GM18907 (cell line): ENCODE measurements at regions not wholly inside any gene's neighbourhood (a gene's known extent, or its start where the extent isn't known, plus 50 kb on each side); places are given as distances from the start of the nearest gene placed in this dataset.

Source experiments
- ATAC-seq: cut with Tn5 transposase; IDR thresholded peaks from one replicate; pipeline ENCODE4 v1.9.1; 2021; ENCODE audit warnings: mild to moderate bottlenecking, moderate library complexity; ENCODE audit not compliant: unreplicated experiment

DNA sequence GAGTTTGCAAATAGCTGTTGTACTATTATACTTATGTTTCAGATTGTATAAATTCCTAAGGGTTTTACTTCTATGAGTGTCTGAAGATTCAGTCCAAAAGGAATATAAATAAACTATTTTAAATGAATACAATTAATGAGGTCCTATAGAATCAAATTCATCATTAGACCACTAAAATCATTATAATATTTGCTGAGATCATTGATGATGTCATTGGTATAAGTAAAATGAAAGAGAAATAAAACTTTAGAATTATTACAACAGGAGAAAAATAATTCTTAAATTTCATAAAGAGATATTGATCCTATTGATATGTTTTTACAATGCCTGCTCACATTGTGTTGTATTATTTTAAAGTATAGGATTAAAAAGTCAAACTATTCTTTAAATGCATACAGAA lies 544.0 kb upstream of the ZWINT start:
- no peak for ATAC-seq

- no peak for ATAC-seq
Measured at GRCh38 chr10:56902554-56902953, 541.5 kb upstream of the ZWINT start.

GRCh38 chr10:56895306-56895705 lies 534.2 kb upstream of the ZWINT start:
- no peak for ATAC-seq

DNA sequence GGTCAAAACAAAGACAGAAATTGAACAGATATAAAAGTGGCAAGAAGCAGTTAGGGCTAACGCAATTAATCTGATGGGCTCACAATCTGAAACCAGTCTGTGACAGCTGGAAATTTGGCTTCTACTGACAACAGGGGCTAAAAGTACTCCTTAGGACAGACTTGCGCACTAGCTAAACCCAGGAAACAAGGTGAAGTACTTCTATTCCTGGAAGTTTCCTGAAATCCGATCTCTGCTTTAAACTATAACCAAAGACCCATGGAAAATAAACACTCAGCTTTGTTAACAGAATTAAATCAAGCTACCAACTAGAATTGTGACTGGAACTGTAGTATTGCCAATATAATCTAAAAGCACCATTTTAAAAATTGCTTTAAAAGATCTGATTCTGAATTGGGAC lies 520.2 kb upstream of the ZWINT start:
- ATAC-seq, result no peak

DNA sequence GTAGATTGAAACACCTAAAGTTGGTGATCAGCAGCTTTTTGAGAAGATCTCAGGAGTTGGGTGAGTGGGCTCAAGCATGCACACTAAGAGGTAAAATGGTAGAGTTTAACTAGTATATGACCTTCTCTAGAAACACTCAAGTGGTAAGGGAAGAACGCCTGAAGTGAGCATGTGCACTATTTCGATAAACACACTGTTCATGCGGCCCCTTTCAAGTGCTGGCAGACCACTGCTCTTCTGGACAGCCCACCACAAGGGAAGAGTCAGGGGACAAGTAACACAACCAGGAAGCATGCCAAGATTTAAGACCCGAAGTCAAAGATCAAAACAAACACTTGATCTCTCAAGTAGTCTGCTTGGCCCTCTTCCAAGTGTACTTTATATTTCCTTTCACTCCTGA lies 519.5 kb upstream of the ZWINT start:
- ATAC-seq, result no peak

DNA sequence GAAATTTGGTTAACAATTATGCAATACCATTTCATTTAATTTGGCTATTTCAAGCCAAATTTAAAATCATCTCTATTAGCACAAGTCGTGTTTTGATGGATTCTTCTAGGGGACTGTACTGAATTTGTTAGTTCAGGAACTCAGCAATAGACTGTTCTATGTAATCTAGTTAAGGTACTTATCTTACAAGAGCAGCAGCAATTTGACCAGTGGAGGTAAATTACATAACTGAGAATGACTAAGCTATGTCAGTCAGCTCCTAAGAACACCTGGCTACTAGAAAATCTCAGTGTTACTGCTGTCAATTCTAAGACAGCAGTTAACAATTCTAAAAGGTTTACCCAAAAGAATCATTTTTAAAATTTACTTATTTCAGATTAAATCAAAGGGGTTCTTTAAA lies 513.9 kb upstream of the ZWINT start:
- ATAC-seq, result no peak

DNA sequence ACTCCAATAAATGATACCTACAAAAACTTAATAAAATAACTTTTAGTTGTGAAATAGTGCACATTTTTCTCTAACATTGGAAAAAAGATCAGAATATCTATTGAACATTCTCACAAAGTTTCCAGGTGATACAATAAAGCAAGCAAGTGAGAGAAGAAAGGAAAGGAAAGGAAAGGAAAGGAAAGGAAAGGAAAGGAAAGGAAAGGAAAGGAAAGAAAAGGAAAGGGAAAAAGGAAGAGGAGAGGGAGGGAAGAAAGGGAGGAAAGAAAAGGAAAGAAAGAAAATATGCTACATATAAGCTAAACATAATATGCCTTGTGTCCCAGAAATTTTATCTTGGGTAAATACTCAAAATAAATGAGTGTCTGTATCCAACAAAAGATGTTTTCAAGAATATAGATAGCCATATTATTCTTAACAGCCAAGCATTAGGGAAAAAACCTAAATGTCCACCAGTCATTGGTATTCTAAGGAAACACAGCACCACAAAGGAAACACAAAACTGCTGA lies 510.2 kb upstream of the ZWINT start:
- no peak for ATAC-seq

DNA sequence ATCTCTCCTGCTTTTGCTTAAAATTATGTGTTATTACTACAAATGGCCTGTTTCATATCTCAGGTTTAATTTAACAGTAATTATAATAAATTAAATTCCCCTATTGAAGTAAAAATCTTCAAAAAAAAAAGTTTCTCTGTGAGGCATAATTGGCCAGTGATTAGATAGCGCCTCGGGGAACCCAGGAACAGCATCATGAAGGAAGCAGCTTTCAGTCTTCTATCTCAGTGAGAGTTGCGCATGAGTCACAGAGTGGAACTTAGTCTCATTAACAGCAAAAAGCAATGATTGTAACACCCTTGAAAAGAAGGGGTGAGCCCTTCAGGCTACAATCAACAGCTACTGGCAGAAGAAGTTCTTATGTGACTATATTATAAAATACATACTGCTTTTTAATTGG lies 506.2 kb upstream of the ZWINT start:
- no peak for ATAC-seq

- no peak for ATAC-seq
Measured at GRCh38 chr10:56856569-56856968, 495.5 kb upstream of the ZWINT start.

GRCh38 chr10:56844978-56845529 lies 484.0 kb upstream of the ZWINT start:
- ATAC-seq, result no peak

GRCh38 chr10:56836659-56837058 lies 475.6 kb upstream of the ZWINT start:
- ATAC-seq, result no peak

DNA sequence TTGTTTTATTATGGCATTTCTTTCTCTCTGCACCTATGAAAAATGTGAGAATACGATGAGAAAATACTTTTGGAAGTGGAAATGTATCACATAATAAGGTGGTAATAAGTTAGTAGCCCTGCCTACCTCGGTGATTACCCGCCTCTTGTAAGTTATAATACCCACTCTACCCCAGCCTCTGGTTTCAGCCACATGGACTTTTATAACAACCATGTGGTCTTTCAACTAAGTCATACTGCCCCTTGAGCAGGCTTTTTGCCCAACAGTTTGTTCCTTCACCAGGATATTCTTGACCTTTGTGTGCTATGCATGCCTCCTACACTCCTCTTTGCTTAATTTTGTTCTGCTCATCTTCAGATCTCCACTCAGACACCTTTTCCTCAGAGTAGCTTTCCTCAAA lies 470.6 kb upstream of the ZWINT start:
- ATAC-seq, result no peak

- peak; percentile 66 for ATAC-seq
Measured at GRCh38 chr10:56823849-56824248, 462.8 kb upstream of the ZWINT start.

GRCh38 chr10:56805022-56805421 lies 444.0 kb upstream of the ZWINT start:
- no peak for ATAC-seq

GRCh38 chr10:56785292-56785691 lies 424.2 kb upstream of the ZWINT start:
- no peak for ATAC-seq

DNA sequence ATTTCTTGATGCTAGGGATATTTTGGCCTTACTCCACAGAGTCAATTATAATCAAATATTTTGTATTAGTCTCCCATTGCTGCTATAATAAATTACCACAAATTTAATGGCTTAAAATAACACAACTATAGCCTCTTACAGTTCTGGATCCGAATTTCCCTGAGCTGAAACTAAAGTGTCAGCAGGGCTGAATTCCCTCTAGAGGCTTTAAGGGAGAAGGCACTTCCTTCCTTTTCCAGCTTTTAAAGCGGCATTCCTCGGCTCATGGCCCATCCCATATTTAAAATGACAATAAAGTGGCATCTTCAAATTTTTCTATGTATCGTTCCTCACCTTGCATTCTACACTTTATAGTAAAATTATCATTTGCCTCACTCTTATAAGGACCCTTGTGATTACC lies 421.4 kb upstream of the ZWINT start:
- no peak for ATAC-seq

GRCh38 chr10:56771343-56771742 lies 410.3 kb upstream of the ZWINT start:
- no peak for ATAC-seq

DNA sequence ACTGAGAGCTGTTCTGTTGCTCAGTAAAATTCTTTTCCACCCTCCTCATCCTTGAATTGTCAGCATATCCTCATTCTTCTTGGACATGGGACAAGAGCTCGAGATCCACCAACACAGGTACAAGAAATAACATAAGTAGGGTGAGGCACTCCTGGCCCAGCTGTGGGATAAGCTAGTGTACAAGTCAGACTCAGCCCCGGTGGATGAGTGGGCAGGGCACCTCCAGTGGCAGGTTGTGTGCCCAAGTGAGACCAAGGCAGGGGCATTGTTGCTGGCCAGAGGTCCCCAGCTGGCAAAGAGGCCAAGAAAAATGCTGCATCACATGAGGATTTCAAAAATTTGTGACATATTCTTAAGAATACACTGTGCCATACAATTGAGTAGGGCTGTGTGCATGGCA lies 402.0 kb upstream of the ZWINT start:
- ATAC-seq, result no peak

GRCh38 chr10:56745490-56745889 lies 384.4 kb upstream of the ZWINT start:
- no peak for ATAC-seq

DNA sequence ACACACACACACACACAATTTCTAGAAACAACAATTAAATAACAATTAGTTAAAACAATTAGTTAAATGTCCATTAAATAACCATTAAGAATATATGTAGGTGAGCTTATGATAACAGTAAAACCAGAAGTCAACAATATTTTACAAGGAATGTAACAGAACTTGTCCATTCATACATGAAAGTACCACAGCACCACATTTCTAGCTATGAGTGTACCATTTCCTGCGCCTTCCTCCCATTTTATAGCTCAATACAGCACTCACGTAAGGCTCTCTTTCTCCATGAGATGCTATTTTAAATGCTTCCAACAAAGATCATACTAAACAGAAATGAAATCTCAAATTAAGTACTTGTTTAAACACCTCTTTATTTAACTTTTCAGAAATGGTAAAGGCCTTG lies 367.3 kb upstream of the ZWINT start:
- ATAC-seq, result no peak

DNA sequence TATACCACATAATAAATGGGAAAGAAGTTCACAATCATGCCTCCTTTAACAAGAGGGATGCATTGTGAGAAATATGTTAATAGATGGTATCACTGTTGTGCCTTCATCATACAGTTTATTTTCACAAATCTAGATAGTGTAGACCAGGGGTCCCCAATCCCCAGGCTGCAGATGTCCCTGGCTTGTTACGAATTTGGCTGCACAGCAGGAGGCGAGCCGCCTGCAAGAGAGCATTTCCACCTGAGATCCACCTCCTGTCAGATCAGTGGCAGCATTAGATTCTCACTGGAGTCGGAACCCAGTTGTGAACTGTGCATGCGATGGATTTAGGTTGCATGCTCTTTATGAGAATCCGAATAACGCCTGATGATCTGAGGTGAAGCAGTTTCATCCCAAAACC lies 361.9 kb upstream of the ZWINT start:
- no peak for ATAC-seq

- ATAC-seq, result no peak
Measured at GRCh38 chr10:56715262-56715661, 354.2 kb upstream of the ZWINT start.

DNA sequence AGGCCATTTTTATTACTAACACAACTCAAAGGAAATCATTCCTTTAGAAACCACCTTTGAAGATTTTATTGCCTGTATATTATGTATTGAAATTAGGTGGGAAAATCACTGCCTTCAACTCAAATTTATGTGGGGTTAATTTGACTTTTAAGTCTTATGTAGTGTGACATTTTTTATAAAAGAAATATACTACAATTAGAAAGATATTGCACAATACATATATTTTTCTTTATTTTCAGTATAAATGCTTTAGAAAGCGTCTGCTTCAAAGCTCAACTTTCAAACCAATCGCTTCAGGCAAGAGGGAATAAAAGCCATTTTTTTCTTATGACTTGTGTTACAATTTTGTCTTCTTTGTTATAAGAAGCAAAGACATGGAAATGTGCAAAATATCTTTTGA lies 337.4 kb upstream of the ZWINT start:
- no peak for ATAC-seq

- no peak for ATAC-seq
Measured at GRCh38 chr10:56679578-56679977, 318.5 kb upstream of the ZWINT start.
